ENCODE measurements at regions not wholly inside any gene's neighbourhood (a gene's known extent, or its start where the extent isn't known, plus 50 kb on each side); places are given as distances from the start of the nearest gene placed in this dataset.

GRCh38 chr14:87115234-87115633 is 877.7 kb downstream of the GALC start:
- DNase-seq (ENCODE audit: low read depth) = no peak
- no peak for TF ChIP-seq CTCF (conservative IDR thresholded peaks at IDR 0.05; ENCODE audit: low read depth, low read length)
- no peak overlapping the region for H3K4me3 ChIP-seq (ENCODE audit: low read length)

- no peak for DNase-seq (ENCODE audit: low read depth)
- no peak overlapping the region for H3K4me3 ChIP-seq (ENCODE audit: low read length)
- TF ChIP-seq CTCF (conservative IDR thresholded peaks at IDR 0.05; ENCODE audit: low read depth, low read length) = peak; percentile 11
Observed at GRCh38 chr14:87113286-87113685, 879.7 kb downstream of the GALC start.

GRCh38 chr14:87111741-87112140 is 881.2 kb downstream of the GALC start:
- no peak for TF ChIP-seq CTCF (conservative IDR thresholded peaks at IDR 0.05; ENCODE audit: low read depth, low read length)
- DNase-seq (ENCODE audit: low read depth) = no peak
- H3K4me3 ChIP-seq (ENCODE audit: low read length) = no peak overlapping the region

- no peak overlapping the region for H3K4me3 ChIP-seq (ENCODE audit: low read length)
- DNase-seq (ENCODE audit: low read depth) = no peak
- no peak for TF ChIP-seq CTCF (conservative IDR thresholded peaks at IDR 0.05; ENCODE audit: low read depth, low read length)
Observed at GRCh38 chr14:87111126-87111525, 881.9 kb downstream of the GALC start.

- no peak for TF ChIP-seq CTCF (conservative IDR thresholded peaks at IDR 0.05; ENCODE audit: low read depth, low read length)
- no peak overlapping the region for H3K4me3 ChIP-seq (ENCODE audit: low read length)
- no peak for DNase-seq (ENCODE audit: low read depth)
Observed at GRCh38 chr14:87109271-87109670, 883.7 kb downstream of the GALC start.

- no peak overlapping the region for H3K4me3 ChIP-seq (ENCODE audit: low read length)
- DNase-seq (ENCODE audit: low read depth) = no peak
- TF ChIP-seq CTCF (conservative IDR thresholded peaks at IDR 0.05; ENCODE audit: low read depth, low read length) = no peak
Observed at GRCh38 chr14:87108726-87109125, 884.3 kb downstream of the GALC start.

- TF ChIP-seq CTCF (conservative IDR thresholded peaks at IDR 0.05; ENCODE audit: low read depth, low read length) = no peak
- no peak overlapping the region for H3K4me3 ChIP-seq (ENCODE audit: low read length)
- no peak for DNase-seq (ENCODE audit: low read depth)
Observed at GRCh38 chr14:87102811-87103378, 890.1 kb downstream of the GALC start.
